ENCODE measurements at regions not wholly inside any gene's neighbourhood (a gene's known extent, or its start where the extent isn't known, plus 50 kb on each side); places are given as distances from the start of the nearest gene placed in this dataset.

- Histone ChIP-seq H3K27me3 (no peaks in the 10 kb centered on the region), H3K4me1 (peaks cover 0 to 24% (median 4%) of the 10 kb centered on the region in 4 donors), H3K36me3 (peaks cover 0 to 67% (median 0%) of the 10 kb centered on the region in 3 donors), H3K4me3 (no peak overlapping the region), H3K27ac (no peak overlapping the region), H3K9me3 (no peaks in the 10 kb centered on the region)
- no peak for DNase-seq (ENCODE audit: low spot score in 2 of 2)
- TF ChIP-seq EP300 (IDR thresholded peaks at IDR 0.05), result no peak
- TF ChIP-seq POLR2A (IDR thresholded peaks at IDR 0.05), result no peak
- no peak for TF ChIP-seq CTCF (IDR thresholded peaks at IDR 0.05)
- WGBS, 2 donors, result 86 to 88% methylated on average over 1 of the region's 1 CpG
Observed at GRCh38 chr20:19966840-19967239, 50.3 kb upstream of the NAA20 start.

Measured in tibial nerve (tissue), 4 donors.